Colonic mucosa (tissue), 4 donors: ENCODE measurements at regions not wholly inside any gene's neighbourhood (a gene's known extent, or its start where the extent isn't known, plus 50 kb on each side); places are given as distances from the start of the nearest gene placed in this dataset.

Experiments
- DNase-seq: peaks from one replicate; pipeline ENCODE4 v3.0.0-alpha.2; 2020
- H3K27ac ChIP-seq: fragments of 200-600 bp; one replicate; pipeline ENCODE4 v1.8.0; 2021
- H3K27me3 ChIP-seq: fragments of 200-600 bp; one replicate; pipeline ENCODE4 v1.8.0; 2021
- H3K36me3 ChIP-seq: fragments of 200-600 bp; one replicate; pipeline ENCODE4 v1.8.0; 2021
- H3K4me1 ChIP-seq: fragments of 200-600 bp; one replicate; pipeline ENCODE4 v1.8.0; 2021; ENCODE audit warnings: mild to moderate bottlenecking
- H3K4me3 ChIP-seq: fragments of 200-600 bp; one replicate; pipeline ENCODE4 v1.8.0; 2021
- H3K9ac ChIP-seq, 2 donors: one replicate each; pipeline ENCODE4 v1.7.0; 2013; ENCODE audit warnings: control low read depth in 2 of 2, low read depth in 2 of 2, low read length in 2 of 2
- H3K9me3 ChIP-seq: fragments of 200-600 bp; one replicate; pipeline ENCODE4 v1.8.0; 2021
- CTCF ChIP-seq: fragments of 200-600 bp; IDR thresholded peaks from one replicate; pipeline ENCODE4 v1.8.0; 2022; ENCODE audit warnings: antibody characterized with exemption, mild to moderate bottlenecking
- intact Hi-C: fragments of 100-400 bp; cut with DNase I; formaldehyde crosslinking; loops from one replicate; pipeline ENCODE4 v1.14.1; 2022
- donor health status: healthy.
- donor health status: DM: no; HTN: no; CAD: no.
- donor health status: DM: no; HTN: no; CAD: no.

GRCh38 chr7:131211500-131211899 lies 116.2 kb upstream of the MKLN1 start:
- intact Hi-C loops, result no loop called here
- no peaks in the 10 kb centered on the region for H3K4me1 ChIP-seq
- DNase-seq, result no peak

GRCh38 chr7:131212114-131212513 lies 115.6 kb upstream of the MKLN1 start:
- no peak for DNase-seq
- Histone ChIP-seq H3K27ac (no peak overlapping the region), H3K36me3 (no peaks in the 10 kb centered on the region), H3K4me3 (no peak overlapping the region), H3K27me3 (no peaks in the 10 kb centered on the region), H3K9me3 (no peaks in the 10 kb centered on the region), H3K4me1 (no peaks in the 10 kb centered on the region), H3K9ac (no peak overlapping the region)
- intact Hi-C loops, result no loop called here
- TF ChIP-seq CTCF, result no peak

More at GRCh38 chr7:131211500-131211899, 116.2 kb upstream of the MKLN1 start:
- Histone ChIP-seq H3K27me3 (no peaks in the 10 kb centered on the region), H3K9ac (no peak overlapping the region), H3K36me3 (no peaks in the 10 kb centered on the region), H3K27ac (no peak overlapping the region), H3K4me3 (no peak overlapping the region), H3K9me3 (no peaks in the 10 kb centered on the region)
- TF ChIP-seq CTCF, result no peak

- no peak for DNase-seq
- Histone ChIP-seq H3K27ac (no peak overlapping the region), H3K36me3 (no peaks in the 10 kb centered on the region), H3K9me3 (no peaks in the 10 kb centered on the region), H3K27me3 (no peaks in the 10 kb centered on the region), H3K4me1 (no peaks in the 10 kb centered on the region), H3K9ac (no peak overlapping the region), H3K4me3 (no peak overlapping the region)
- intact Hi-C loops, result no loop called here
- no peak for TF ChIP-seq CTCF
These were observed 108.9 kb upstream of the MKLN1 start for GRCh38 chr7:131218727-131219128.

- H3K27ac ChIP-seq, result no peak overlapping the region
- no peak overlapping the region for H3K9ac ChIP-seq
- no peak overlapping the region for H3K4me3 ChIP-seq
- no peaks in the 10 kb centered on the region for H3K36me3 ChIP-seq
- intact Hi-C loops, result no loop called here
- H3K4me1 ChIP-seq, result no peaks in the 10 kb centered on the region
- no peaks in the 10 kb centered on the region for H3K27me3 ChIP-seq
- no peak for TF ChIP-seq CTCF
- H3K9me3 ChIP-seq, result no peaks in the 10 kb centered on the region
- no peak for DNase-seq
These were observed 108.2 kb upstream of the MKLN1 start for GRCh38 chr7:131219312-131220041.

- intact Hi-C loops, result no loop called here
- DNase-seq, result no peak
- TF ChIP-seq CTCF, result no peak
- H3K36me3 ChIP-seq, result no peaks in the 10 kb centered on the region
- no peaks in the 10 kb centered on the region for H3K27me3 ChIP-seq
- no peak overlapping the region for H3K9ac ChIP-seq
- no peak overlapping the region for H3K4me3 ChIP-seq
- peaks cover 6% of the 10 kb centered on the region for H3K4me1 ChIP-seq
- no peaks in the 10 kb centered on the region for H3K9me3 ChIP-seq
- H3K27ac ChIP-seq, result no peak overlapping the region
These were observed 106.6 kb upstream of the MKLN1 start for GRCh38 chr7:131221061-131221460.
